ENCODE measurements at regions not wholly inside any gene's neighbourhood (a gene's known extent, or its start where the extent isn't known, plus 50 kb on each side); places are given as distances from the start of the nearest gene placed in this dataset.
A peak's percentile ranks its signal among the peaks of the same experiment; 100 is the strongest.

DNA sequence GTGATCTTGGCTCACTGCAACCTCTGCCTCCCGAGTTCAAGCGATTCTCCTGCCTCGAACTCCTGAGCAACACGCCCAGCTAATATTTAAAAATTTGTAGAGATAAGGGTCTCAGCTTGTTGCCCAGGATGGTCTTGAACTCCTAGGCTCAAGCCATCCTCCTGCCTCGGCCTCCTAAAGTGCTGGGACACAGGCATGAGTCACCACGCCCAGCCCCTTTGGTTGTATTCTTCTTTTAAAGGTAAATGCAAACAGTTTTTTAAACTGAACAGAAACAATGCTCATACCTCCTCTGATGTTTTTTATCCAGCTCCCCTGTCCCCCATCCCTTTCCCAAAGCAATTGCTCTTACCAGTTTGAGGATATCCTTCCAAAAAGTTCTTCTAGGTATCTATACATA is 79.5 kb upstream of the DUSP5 start:
- FAIRE-seq, result no peak
- TF ChIP-seq TAF1 (IDR thresholded peaks at IDR 0.05; ENCODE audit: low read depth, low read length) (no peak), SPI1 (IDR thresholded peaks at IDR 0.05; ENCODE audit: low read depth, low read length) (no peak)
- no peak for DNase-seq (ENCODE audit: insufficient read length, low spot score)

DNA sequence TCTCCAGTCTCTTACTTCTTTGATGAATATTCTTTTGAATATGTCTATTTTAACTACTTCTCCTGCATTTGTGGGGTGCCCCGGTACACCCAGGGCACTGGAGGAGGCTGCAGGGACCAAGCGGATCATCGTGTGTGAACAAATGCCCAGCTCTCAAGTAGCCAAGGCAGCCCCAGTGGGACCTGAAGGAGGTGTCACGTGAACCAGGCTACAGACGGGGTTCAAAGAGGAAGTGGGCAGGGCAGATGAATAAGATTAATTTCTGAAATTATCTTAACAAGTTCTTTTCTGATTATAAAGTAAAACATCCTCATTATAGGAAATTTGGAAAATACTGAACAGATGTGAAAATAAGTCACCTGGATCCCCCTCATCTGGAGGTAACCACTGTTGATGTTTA is 78.4 kb upstream of the DUSP5 start:
- no peak for FAIRE-seq
- TF ChIP-seq TAF1 (IDR thresholded peaks at IDR 0.05; ENCODE audit: low read depth, low read length), result no peak
- TF ChIP-seq SPI1 (IDR thresholded peaks at IDR 0.05; ENCODE audit: low read depth, low read length), result peak; percentile 72
- no peak for DNase-seq (ENCODE audit: insufficient read length, low spot score)

DNA sequence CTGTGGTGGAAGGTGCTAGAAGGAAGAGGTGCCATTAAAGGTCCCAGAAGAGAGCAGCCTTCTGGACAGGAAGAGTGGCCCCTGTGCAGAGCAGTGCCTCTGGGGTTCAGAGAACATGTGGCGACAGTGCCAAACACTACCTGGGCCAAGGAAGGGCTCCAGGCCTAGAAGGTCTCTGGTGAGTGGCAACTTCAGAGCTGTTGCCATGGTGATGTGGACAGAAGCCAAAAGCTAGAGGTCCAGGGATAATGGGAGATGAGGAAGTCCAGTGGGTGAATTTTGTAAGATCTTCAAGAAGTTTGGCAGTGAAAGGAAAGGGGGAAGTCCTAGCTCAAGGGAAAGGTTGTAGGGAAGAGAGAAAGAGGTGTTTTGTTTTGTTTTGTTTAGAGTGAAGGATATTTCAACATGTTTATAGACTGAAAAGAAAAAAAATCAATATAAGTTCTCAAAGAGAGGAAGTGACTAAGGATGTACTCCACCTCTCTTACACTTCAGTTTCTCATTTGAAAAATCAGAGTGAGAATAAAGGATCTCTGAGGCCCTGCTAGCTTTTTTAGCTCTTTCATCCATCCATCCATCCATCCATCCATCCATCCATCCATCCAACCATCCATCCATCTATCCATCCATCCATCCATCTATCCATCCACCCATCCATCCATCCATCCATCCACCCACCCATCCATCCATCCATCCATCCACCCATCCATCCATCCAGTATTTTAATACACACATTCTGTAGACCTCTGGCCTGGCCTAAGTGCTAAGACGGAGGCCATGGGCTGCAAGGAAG is 77.1 kb upstream of the DUSP5 start:
- DNase-seq (ENCODE audit: insufficient read length, low spot score), result no peak
- TF ChIP-seq TAF1 (IDR thresholded peaks at IDR 0.05; ENCODE audit: low read depth, low read length) (no peak), POU2F2 (IDR thresholded peaks at IDR 0.05; ENCODE audit: low read depth, low read length) (no peak), SPI1 (IDR thresholded peaks at IDR 0.05; ENCODE audit: low read depth, low read length) (peak; percentile 56), PAX5 (IDR thresholded peaks at IDR 0.05; ENCODE audit: insufficient read depth, low read length, severe bottlenecking) (no peak), POLR2AphosphoS5 (IDR thresholded peaks at IDR 0.05; ENCODE audit: low read depth, low read length) (no peak), POLR2A (IDR thresholded peaks at IDR 0.05; ENCODE audit: low read depth, low read length) (no peak)
- FAIRE-seq, result no peak

DNA sequence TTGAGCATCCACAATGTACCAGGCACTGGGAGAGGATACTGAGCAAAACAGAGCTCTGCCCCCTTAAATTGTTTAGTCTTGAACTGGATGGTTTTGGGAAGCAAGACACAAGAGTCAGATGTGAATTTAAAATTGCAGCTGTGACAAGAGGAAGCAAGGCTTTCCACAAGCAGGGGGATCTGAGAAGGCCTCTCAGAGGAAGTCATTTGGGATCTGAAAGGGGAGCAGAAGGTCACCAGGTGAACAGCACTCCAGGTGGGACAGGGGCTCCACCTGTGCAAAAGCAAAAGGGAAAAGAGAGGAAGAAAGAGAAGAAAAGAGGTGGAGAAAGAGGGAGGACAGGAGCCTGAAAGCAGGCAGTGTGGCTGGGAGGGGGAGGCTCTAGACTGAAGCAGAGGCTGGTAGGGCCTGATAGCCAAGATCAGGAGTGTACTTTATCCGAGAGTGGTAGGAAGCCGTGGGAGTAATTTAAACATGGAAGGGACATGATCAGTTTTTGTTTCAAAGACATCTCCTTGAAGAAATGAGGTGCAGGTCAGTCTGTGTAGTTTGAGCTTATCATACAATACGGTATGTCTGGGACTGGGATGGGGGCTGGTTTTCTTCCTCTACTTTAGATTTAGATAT is 76.1 kb upstream of the DUSP5 start:
- FAIRE-seq, result no peak
- no peak for TF ChIP-seq POU2F2 (IDR thresholded peaks at IDR 0.05; ENCODE audit: low read depth, low read length)
- peak; percentile 51 for TF ChIP-seq SPI1 (IDR thresholded peaks at IDR 0.05; ENCODE audit: low read depth, low read length)
- no peak for DNase-seq (ENCODE audit: insufficient read length, low spot score)

DNA sequence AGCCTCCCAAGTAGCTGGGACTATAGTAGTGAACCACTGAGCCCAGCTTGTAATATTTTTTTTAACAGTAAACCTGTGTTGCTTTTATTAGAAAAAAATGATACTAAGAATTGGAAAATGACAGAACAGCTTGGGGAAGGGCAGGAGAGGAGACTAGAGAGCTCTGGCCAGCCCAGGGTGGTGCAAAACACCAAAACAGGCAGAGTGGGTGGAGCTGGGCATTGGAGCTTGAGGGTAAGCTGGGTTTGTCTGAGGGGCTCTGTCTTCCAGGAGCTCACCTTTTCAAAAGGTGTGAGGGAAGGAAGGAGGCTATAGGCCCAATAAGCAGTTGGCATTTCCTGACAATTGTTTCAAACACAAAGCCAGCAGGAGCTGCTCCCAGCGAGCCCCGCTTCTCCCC is 75.2 kb upstream of the DUSP5 start:
- FAIRE-seq (no peak), DNase-seq (ENCODE audit: insufficient read length, low spot score) (no peak)
- TF ChIP-seq POLR2AphosphoS5 (IDR thresholded peaks at IDR 0.05; ENCODE audit: low read depth, low read length) (no peak), POU2F2 (IDR thresholded peaks at IDR 0.05; ENCODE audit: low read depth, low read length) (no peak), PAX5 (IDR thresholded peaks at IDR 0.05; ENCODE audit: insufficient read depth, low read length, severe bottlenecking) (no peak), SPI1 (IDR thresholded peaks at IDR 0.05; ENCODE audit: low read depth, low read length) (no peak), TAF1 (IDR thresholded peaks at IDR 0.05; ENCODE audit: low read depth, low read length) (no peak), POLR2A (IDR thresholded peaks at IDR 0.05; ENCODE audit: low read depth, low read length) (no peak)

DNA sequence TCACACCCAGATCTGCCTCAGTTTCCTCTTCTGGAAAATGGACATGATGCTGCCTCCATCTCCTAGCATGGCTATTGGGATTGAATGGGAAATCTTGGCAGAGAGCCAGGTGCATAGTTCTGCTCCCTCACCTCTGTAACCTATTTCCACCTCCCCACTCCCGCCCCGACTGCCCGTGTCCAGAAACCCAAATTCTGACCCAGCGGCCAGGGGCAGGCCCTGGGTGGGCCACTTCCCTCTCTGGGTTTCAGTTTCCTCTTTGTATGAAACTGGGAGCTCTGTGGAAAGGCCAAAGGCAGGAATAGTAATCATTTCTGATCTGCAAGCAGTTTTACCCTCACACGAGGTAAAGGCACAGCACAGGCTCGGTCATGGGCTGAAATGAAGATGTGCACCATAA is 74.1 kb upstream of the DUSP5 start:
- FAIRE-seq, result no peak
- no peak for DNase-seq (ENCODE audit: insufficient read length, low spot score)
- TF ChIP-seq SPI1 (IDR thresholded peaks at IDR 0.05; ENCODE audit: low read depth, low read length), result peak; percentile 86
- no peak for TF ChIP-seq POLR2A (IDR thresholded peaks at IDR 0.05; ENCODE audit: low read depth, low read length)
- TF ChIP-seq POU2F2 (IDR thresholded peaks at IDR 0.05; ENCODE audit: low read depth, low read length), result no peak
- no peak for TF ChIP-seq POLR2AphosphoS5 (IDR thresholded peaks at IDR 0.05; ENCODE audit: low read depth, low read length)

DNA sequence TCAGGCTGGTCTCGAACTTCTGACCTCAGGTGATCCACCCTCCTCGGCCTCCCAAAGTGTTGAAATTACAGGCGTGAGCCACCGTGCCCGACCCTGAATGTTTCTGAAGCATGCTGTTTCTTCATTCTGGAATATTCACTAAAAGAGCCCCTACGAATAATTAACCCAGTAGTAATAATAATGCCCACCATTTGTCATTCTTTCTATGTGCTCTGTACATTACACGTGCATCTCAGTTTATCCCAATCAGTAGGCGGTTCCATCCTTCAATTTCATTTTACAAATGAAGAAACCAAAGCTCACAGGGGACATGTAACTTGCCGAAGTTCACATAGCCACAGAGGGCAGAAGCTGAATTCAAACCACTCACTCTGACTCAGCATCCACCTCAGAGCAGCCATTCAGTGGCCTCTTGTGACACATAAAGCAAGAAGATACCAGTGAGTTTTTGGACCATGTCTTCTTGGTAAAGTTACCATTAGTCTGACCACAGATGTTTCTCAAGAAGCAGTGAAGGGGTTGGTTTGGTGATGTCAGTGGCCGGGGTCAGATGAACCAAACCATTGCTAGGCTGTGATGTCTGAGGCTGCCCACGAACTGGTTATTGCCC is 71.9 kb upstream of the DUSP5 start:
- TF ChIP-seq TAF1 (IDR thresholded peaks at IDR 0.05; ENCODE audit: low read depth, low read length), result no peak
- no peak for TF ChIP-seq SPI1 (IDR thresholded peaks at IDR 0.05; ENCODE audit: low read depth, low read length)
- no peak for TF ChIP-seq POLR2A (IDR thresholded peaks at IDR 0.05; ENCODE audit: low read depth, low read length)
- peak; percentile 61 for TF ChIP-seq POU2F2 (IDR thresholded peaks at IDR 0.05; ENCODE audit: low read depth, low read length)
- no peak for TF ChIP-seq PAX5 (IDR thresholded peaks at IDR 0.05; ENCODE audit: insufficient read depth, low read length, severe bottlenecking)
- TF ChIP-seq POLR2AphosphoS5 (IDR thresholded peaks at IDR 0.05; ENCODE audit: low read depth, low read length), result no peak
- peak; percentile 82 for FAIRE-seq

DNA sequence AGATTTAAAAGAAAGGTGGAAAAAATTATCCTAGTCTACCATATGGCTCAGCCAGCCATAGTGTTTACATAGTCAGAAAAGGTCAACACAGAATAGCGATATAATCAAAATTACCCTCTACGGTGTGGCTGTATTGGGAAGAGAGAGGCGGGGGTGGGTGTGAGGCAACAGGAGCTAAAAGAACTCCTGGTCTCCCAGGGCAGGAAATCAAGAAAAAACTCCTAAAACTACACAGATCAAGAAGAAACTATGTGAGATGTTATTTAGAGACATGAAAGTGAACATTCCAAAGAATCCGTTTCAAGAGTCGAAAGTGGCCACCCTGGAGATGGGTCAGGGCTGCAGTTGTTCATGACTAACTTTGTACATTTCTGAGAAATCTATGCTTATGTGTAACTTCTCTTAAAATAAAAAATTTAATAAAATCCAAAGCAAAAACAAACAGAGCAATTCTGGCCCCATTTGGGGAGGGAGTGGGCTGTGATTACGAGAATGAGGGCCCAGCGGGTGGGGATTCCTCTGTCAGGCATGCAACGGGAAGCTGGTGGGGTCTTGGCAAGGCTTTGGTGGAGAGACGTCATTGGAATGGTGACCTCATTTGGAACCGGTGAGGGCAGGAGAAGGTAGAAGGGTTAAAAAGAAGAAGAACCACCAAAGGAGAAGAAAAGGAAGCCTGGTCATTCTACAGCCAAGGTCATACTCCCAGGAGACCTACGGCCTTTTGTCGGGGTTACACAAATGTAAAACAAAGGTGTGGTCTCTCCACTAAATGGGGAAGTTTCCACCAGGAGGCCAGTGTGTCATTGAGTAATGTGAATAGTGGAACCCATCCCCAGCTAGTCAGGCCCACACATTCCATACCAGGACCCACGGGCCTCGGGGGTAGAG is 71.2 kb upstream of the DUSP5 start:
- FAIRE-seq (no peak), DNase-seq (ENCODE audit: insufficient read length, low spot score) (no peak)
- TF ChIP-seq POU2F2 (IDR thresholded peaks at IDR 0.05; ENCODE audit: low read depth, low read length) (no peak), POLR2AphosphoS5 (IDR thresholded peaks at IDR 0.05; ENCODE audit: low read depth, low read length) (no peak), POLR2A (IDR thresholded peaks at IDR 0.05; ENCODE audit: low read depth, low read length) (no peak), SPI1 (IDR thresholded peaks at IDR 0.05; ENCODE audit: low read depth, low read length) (no peak), PAX5 (IDR thresholded peaks at IDR 0.05; ENCODE audit: insufficient read depth, low read length, severe bottlenecking) (no peak), TAF1 (IDR thresholded peaks at IDR 0.05; ENCODE audit: low read depth, low read length) (no peak)

More for the DNA sequence above, 71.9 kb upstream of the DUSP5 start:
- peak; percentile 44 for DNase-seq (ENCODE audit: insufficient read length, low spot score)

DNA sequence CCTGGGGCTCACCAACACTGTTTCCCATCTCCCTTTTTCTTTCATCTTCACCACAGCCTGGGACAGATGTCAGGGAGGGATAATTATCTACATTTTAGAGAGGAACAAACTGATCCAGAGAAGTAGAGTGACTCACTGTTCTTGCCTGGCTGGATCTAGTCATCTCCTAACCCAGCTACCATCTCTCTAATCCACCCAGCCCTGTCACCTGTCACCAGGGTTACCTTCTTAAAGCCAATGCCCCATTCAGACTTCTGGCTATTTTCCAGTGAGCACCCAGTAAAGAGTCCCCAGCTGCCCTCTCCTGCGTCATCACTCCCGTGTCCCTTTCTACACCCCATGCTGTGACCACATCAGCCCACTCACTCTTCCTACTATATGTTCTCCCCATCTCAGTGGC is 68.4 kb upstream of the DUSP5 start:
- DNase-seq (ENCODE audit: insufficient read length, low spot score) (no peak), FAIRE-seq (peak; percentile 35)
- TF ChIP-seq PAX5 (IDR thresholded peaks at IDR 0.05; ENCODE audit: insufficient read depth, low read length, severe bottlenecking) (no peak), TAF1 (IDR thresholded peaks at IDR 0.05; ENCODE audit: low read depth, low read length) (no peak), POLR2A (IDR thresholded peaks at IDR 0.05; ENCODE audit: low read depth, low read length) (no peak), POU2F2 (IDR thresholded peaks at IDR 0.05; ENCODE audit: low read depth, low read length) (no peak), SPI1 (IDR thresholded peaks at IDR 0.05; ENCODE audit: low read depth, low read length) (no peak), POLR2AphosphoS5 (IDR thresholded peaks at IDR 0.05; ENCODE audit: low read depth, low read length) (no peak)

All from GM12891 (cell line).